ENCODE measurements at regions not wholly inside any gene's neighbourhood (a gene's known extent, or its start where the extent isn't known, plus 50 kb on each side); places are given as distances from the start of the nearest gene placed in this dataset.

DNA sequence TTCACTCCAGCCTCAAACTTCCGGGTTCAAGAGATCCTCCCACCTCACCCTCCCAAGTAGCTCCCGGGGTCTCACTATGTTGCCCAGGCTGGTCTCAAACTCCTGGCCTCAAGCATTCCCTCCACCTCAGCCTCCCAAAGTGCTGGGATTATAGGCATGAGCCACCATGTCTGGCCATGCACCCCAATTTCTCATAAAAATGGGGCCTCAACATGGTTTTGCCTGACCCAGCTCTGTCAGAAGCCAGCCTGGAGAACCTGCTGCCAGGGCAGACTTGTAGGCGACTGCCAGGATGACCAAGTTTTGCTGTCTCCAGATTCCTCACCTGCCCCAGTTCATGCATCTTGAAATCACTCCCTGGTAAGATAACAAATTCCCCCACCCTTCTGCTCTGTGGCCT lies 82.9 kb downstream of the AIPL1 start:
- Histone ChIP-seq H3K27me3 (replicated peaks in 1 of 2; ENCODE audit: control insufficient read depth in 2 of 2, insufficient read depth in 2 of 2, low read length in 1 of 2) (no peaks in the 10 kb centered on the region), H3K9me3 (replicated peaks; ENCODE audit: control insufficient read depth, insufficient read depth, low read length) (no peaks in the 10 kb centered on the region), H4K20me1 (ENCODE audit: control insufficient read depth, insufficient read depth) (no peaks in the 10 kb centered on the region), H3K36me3 (ENCODE audit: control insufficient read depth in 2 of 2, insufficient read depth in 2 of 2, low read length in 1 of 2) (no peaks in the 10 kb centered on the region), H2AFZ (ENCODE audit: control insufficient read depth, low read depth, low read length) (no peak overlapping the region), H3K79me2 (ENCODE audit: control insufficient read depth, insufficient read depth, low read length) (no peaks in the 10 kb centered on the region), H3K4me2 (ENCODE audit: control insufficient read depth, insufficient read depth) (no peak overlapping the region), H3K4me3 (no peak overlapping the region), H3K27ac (ENCODE audit: control insufficient read depth, insufficient read depth) (no peak overlapping the region), H3K4me1 (ENCODE audit: control insufficient read depth, insufficient read depth, low read length) (no peaks in the 10 kb centered on the region), H3K9ac (ENCODE audit: control insufficient read depth, insufficient read depth, low read length) (no peak overlapping the region)
- CTCF ChIA-PET = no interaction called here
- SMC1A ChIA-PET (ENCODE audit: uncharacterized antibody, unreplicated experiment) = no interaction called here
- TF ChIP-seq CREM (IDR thresholded peaks at IDR 0.05; ENCODE audit: low read depth) (no peak), SREBF1 (IDR thresholded peaks at IDR 0.05; ENCODE audit: low read length) (no peak), RB1 (IDR thresholded peaks at IDR 0.05; ENCODE audit: borderline replicate concordance) (no peak), SIN3A (IDR thresholded peaks at IDR 0.05; ENCODE audit: low read depth, low read length) (no peak), BRCA1 (IDR thresholded peaks at IDR 0.05; ENCODE audit: low read depth, low read length) (no peak), RBBP5 (conservative IDR thresholded peaks at IDR 0.05) (no peak)
- TF ChIP-seq, protein P1, sequence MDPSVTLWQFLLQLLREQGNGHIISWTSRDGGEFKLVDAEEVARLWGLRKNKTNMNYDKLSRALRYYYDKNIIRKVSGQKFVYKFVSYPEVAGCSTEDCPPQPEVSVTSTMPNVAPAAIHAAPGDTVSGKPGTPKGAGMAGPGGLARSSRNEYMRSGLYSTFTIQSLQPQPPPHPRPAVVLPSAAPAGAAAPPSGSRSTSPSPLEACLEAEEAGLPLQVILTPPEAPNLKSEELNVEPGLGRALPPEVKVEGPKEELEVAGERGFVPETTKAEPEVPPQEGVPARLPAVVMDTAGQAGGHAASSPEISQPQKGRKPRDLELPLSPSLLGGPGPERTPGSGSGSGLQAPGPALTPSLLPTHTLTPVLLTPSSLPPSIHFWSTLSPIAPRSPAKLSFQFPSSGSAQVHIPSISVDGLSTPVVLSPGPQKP (IDR thresholded peaks at IDR 0.05; ENCODE audit: low read depth, low read length) = no peak
- TF ChIP-seq, protein P2, sequence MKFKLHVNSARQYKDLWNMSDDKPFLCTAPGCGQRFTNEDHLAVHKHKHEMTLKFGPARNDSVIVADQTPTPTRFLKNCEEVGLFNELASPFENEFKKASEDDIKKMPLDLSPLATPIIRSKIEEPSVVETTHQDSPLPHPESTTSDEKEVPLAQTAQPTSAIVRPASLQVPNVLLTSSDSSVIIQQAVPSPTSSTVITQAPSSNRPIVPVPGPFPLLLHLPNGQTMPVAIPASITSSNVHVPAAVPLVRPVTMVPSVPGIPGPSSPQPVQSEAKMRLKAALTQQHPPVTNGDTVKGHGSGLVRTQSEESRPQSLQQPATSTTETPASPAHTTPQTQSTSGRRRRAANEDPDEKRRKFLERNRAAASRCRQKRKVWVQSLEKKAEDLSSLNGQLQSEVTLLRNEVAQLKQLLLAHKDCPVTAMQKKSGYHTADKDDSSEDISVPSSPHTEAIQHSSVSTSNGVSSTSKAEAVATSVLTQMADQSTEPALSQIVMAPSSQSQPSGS (IDR thresholded peaks at IDR 0.05; ENCODE audit: low read length) = no peak
- TF ChIP-seq, protein P3, sequence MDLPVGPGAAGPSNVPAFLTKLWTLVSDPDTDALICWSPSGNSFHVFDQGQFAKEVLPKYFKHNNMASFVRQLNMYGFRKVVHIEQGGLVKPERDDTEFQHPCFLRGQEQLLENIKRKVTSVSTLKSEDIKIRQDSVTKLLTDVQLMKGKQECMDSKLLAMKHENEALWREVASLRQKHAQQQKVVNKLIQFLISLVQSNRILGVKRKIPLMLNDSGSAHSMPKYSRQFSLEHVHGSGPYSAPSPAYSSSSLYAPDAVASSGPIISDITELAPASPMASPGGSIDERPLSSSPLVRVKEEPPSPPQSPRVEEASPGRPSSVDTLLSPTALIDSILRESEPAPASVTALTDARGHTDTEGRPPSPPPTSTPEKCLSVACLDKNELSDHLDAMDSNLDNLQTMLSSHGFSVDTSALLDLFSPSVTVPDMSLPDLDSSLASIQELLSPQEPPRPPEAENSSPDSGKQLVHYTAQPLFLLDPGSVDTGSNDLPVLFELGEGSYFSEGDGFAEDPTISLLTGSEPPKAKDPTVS (IDR thresholded peaks at IDR 0.05; ENCODE audit: low read depth, low read length) = no peak
- TF ChIP-seq, protein P4, sequence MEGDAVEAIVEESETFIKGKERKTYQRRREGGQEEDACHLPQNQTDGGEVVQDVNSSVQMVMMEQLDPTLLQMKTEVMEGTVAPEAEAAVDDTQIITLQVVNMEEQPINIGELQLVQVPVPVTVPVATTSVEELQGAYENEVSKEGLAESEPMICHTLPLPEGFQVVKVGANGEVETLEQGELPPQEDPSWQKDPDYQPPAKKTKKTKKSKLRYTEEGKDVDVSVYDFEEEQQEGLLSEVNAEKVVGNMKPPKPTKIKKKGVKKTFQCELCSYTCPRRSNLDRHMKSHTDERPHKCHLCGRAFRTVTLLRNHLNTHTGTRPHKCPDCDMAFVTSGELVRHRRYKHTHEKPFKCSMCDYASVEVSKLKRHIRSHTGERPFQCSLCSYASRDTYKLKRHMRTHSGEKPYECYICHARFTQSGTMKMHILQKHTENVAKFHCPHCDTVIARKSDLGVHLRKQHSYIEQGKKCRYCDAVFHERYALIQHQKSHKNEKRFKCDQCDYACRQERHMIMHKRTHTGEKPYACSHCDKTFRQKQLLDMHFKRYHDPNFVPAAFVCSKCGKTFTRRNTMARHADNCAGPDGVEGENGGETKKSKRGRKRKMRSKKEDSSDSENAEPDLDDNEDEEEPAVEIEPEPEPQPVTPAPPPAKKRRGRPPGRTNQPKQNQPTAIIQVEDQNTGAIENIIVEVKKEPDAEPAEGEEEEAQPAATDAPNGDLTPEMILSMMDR (IDR thresholded peaks at IDR 0.05 in 2 of 3, conservative IDR thresholded peaks at IDR 0.05 in 1 of 3; ENCODE audit: control insufficient read depth in 2 of 3, extremely low read depth in 1 of 3, insufficient read depth in 1 of 3, low read depth in 3 of 3, low read length in 3 of 3) = no peak
- 10% methylated on average over 3 of the region's 3 CpGs for WGBS (ENCODE audit: insufficient coverage, insufficient replicate concordance, low lambda C conversion rate, missing lambda C conversion rate)
- no peak for ATAC-seq
- POLR2A ChIA-PET = no interaction called here
- in situ Hi-C loops (cut with MboI) (no loop called here), intact Hi-C loops (cut with micrococcal nuclease; ENCODE audit: unreplicated experiment) (no loop called here)
- BruUV-seq (replicated peaks) = no TSS peak
- FAIRE-seq = no peak
- no peak for DNase-seq (ENCODE audit: low read depth, low spot score)
- RAD21 ChIA-PET (ENCODE audit: unreplicated experiment) = no interaction called here
